Glutamatergic neuron (in vitro differentiated cells): ENCODE measurements at regions not wholly inside any gene's neighbourhood (a gene's known extent, or its start where the extent isn't known, plus 50 kb on each side); places are given as distances from the start of the nearest gene placed in this dataset.

Source experiments
- DNase-seq: peaks from one replicate; pipeline ENCODE4 v3.0.0; 2022
- H3K27ac Mint-ChIP-seq: one replicate; pipeline ENCODE4 v1.8.0; 2020; ENCODE audit warnings: mild to moderate bottlenecking, mixed read lengths, inconsistent platforms; ENCODE audit not compliant: unreplicated experiment
- H3K27me3 Mint-ChIP-seq: one replicate; pipeline ENCODE4 v1.8.0; 2020; ENCODE audit warnings: mild to moderate bottlenecking, moderate library complexity, mixed read lengths, inconsistent platforms; ENCODE audit not compliant: unreplicated experiment
- H3K36me3 Mint-ChIP-seq: one replicate; pipeline ENCODE4 v1.8.0; 2020; ENCODE audit warnings: mild to moderate bottlenecking, mixed read lengths, inconsistent platforms; ENCODE audit not compliant: unreplicated experiment
- H3K4me1 Mint-ChIP-seq: one replicate; pipeline ENCODE4 v1.8.0; 2020; ENCODE audit warnings: mild to moderate bottlenecking, low read depth, mixed read lengths, inconsistent platforms; ENCODE audit not compliant: unreplicated experiment
- H3K4me3 Mint-ChIP-seq: one replicate; pipeline ENCODE4 v1.8.0; 2020; ENCODE audit warnings: mild to moderate bottlenecking, mixed read lengths, inconsistent platforms; ENCODE audit not compliant: unreplicated experiment
- H3K9me3 Mint-ChIP-seq: one replicate; pipeline ENCODE4 v1.8.0; 2020; ENCODE audit warnings: mild to moderate bottlenecking, moderate library complexity, mixed read lengths, inconsistent platforms; ENCODE audit not compliant: unreplicated experiment
- TF ChIP-seq, protein P1 (sequence below): fragments of 200-600 bp; sonication (generic); IDR thresholded peaks from one replicate; pipeline ENCODE4 v1.5.0; 2021; ENCODE audit not compliant: partially characterized antibody, unreplicated experiment

DNA sequence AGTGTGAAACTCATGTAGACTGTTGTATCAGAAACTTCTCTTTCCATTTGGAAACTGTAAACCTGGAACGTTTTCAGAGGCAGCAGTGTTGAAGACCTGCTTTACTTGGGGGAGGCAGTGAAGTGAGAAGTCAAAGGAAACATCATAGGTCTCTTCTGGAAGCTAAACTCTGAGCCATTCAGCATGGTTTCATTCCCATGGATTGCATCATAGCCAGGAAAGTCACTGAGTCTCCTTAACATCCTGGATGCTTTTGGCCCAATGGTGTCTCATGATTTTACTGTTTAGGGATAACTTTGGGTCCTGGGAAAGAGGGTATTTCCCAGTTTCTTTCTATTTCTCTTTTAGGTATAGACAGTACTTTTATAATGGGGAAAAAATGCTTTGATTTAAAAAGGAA, 153.2 kb upstream of the E2F8 start:
- H3K4me1 Mint-ChIP-seq = peaks cover 30% of the 10 kb centered on the region

DNA sequence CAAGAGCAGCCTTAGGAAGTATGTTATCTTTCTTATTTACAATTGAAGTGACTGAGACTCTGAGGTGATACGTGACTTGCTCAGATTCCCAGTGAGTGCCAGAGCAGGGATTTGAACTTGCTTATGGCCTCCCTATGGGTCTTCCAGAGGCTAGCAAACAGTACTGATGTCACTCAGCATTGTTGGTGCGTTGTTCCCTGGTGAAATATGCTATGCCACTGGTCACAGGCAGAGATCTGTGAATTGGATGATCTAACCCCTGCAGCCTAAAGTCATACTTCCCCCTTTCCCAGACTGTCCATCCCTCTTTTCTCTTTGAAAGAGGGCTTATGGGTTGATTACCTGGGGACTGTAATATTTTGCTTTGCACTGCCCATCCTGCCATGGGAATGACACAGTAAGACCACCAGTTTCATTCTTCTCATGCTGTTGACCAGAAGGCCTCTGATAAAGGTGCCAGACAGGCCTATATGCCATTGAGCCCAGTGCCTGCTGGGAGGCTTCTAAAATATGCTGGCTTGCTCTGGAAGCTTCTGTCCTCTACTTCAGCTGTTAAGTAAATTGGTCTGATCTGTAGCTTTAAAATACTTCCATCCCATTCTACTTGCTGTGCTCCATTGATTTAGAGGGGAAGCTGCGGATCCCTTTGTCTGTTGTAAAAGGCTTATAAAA, 152.2 kb upstream of the E2F8 start:
- DNase-seq = no peak
- Mint-ChIP-seq H3K27ac (no peak overlapping the region), H3K27me3 (peaks cover 7% of the 10 kb centered on the region), H3K36me3 (peaks cover 6% of the 10 kb centered on the region), H3K4me3 (no peak overlapping the region), H3K9me3 (peaks cover 4% of the 10 kb centered on the region), H3K4me1 (peaks cover 30% of the 10 kb centered on the region)
- TF ChIP-seq, protein P1, sequence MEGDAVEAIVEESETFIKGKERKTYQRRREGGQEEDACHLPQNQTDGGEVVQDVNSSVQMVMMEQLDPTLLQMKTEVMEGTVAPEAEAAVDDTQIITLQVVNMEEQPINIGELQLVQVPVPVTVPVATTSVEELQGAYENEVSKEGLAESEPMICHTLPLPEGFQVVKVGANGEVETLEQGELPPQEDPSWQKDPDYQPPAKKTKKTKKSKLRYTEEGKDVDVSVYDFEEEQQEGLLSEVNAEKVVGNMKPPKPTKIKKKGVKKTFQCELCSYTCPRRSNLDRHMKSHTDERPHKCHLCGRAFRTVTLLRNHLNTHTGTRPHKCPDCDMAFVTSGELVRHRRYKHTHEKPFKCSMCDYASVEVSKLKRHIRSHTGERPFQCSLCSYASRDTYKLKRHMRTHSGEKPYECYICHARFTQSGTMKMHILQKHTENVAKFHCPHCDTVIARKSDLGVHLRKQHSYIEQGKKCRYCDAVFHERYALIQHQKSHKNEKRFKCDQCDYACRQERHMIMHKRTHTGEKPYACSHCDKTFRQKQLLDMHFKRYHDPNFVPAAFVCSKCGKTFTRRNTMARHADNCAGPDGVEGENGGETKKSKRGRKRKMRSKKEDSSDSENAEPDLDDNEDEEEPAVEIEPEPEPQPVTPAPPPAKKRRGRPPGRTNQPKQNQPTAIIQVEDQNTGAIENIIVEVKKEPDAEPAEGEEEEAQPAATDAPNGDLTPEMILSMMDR = no peak

More for the DNA sequence above, 153.2 kb upstream of the E2F8 start:
- no peak overlapping the region for H3K27ac Mint-ChIP-seq
- no peak overlapping the region for H3K4me3 Mint-ChIP-seq
- peaks cover 6% of the 10 kb centered on the region for H3K36me3 Mint-ChIP-seq
- TF ChIP-seq, protein P1 = no peak
- H3K27me3 Mint-ChIP-seq = peaks cover 7% of the 10 kb centered on the region
- peaks cover 4% of the 10 kb centered on the region for H3K9me3 Mint-ChIP-seq
- no peak for DNase-seq

DNA sequence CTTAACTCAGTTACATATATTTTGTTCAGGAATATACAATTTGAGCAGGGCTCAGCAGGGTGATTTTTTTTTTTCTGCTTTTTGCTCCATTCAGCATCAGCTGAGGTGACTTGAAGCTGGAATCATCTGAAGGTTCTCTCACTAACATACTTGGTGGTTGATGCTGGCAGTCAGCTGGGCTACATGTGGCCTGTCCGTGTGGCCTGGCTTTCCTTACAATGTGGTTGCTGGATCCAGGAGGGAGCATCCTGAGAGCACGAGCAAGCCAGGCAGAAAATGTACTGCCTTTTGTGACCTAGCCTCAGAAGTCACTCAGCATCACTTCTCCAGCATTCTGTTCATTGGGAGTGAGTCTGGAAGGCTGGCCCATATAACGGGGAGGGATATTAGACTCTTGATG, 151.6 kb upstream of the E2F8 start:
- no peak overlapping the region for H3K4me3 Mint-ChIP-seq
- H3K36me3 Mint-ChIP-seq = peaks cover 6% of the 10 kb centered on the region
- H3K27ac Mint-ChIP-seq = no peak overlapping the region
- TF ChIP-seq, protein P1 = no peak
- H3K4me1 Mint-ChIP-seq = peaks cover 30% of the 10 kb centered on the region
- DNase-seq = no peak
- H3K9me3 Mint-ChIP-seq = peaks cover 4% of the 10 kb centered on the region
- peaks cover 7% of the 10 kb centered on the region for H3K27me3 Mint-ChIP-seq

DNA sequence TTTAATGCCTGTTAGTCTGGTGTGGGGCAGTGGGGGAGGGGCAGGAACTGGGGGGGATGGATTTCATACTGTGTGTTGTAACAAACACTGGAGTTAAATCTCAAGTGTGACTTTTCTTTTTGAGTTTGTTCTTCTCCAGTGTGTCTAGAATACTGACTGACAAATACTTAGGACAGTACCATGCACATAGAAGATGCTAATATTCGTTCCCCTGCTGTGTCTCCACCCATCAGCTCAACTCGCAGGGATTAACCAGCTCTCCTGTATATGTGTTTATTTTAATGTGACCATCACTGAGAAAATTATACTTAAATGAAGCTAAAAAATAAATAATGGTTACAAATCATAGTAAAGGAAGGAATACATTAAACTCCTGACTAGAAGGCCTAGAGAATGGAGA, 150.9 kb upstream of the E2F8 start:
- TF ChIP-seq, protein P1 = no peak
- Mint-ChIP-seq H3K27me3 (peaks cover 7% of the 10 kb centered on the region), H3K9me3 (peaks cover 4% of the 10 kb centered on the region), H3K36me3 (peaks cover 6% of the 10 kb centered on the region), H3K4me1 (peaks cover 30% of the 10 kb centered on the region), H3K27ac (no peak overlapping the region), H3K4me3 (no peak overlapping the region)
- no peak for DNase-seq

DNA sequence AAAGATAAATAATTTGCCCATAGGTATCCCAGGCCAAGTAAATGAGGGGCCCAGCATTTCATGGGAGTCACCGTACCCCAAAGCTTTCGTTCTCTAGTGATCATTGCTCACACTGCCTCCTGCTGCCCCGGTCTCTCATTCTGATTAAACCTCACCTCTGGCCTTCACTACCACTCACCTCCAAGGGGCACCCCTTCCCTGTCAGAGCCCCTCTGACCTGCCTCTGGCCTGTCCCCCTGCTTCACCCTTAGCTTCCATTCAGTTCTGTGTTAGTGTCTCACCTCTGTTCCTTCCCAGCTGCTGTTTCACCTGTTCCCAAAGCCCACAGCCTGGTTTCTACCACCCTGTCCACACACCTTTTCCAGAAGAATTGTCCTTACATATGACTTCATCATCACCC, 150.3 kb upstream of the E2F8 start:
- no peak overlapping the region for H3K4me3 Mint-ChIP-seq
- peaks cover 7% of the 10 kb centered on the region for H3K27me3 Mint-ChIP-seq
- H3K9me3 Mint-ChIP-seq = peaks cover 4% of the 10 kb centered on the region
- TF ChIP-seq, protein P1 = no peak
- H3K4me1 Mint-ChIP-seq = peaks cover 29% of the 10 kb centered on the region
- no peak overlapping the region for H3K27ac Mint-ChIP-seq
- no peak for DNase-seq
- peaks cover 5% of the 10 kb centered on the region for H3K36me3 Mint-ChIP-seq
